ENCODE measurements at regions not wholly inside any gene's neighbourhood (a gene's known extent, or its start where the extent isn't known, plus 50 kb on each side); places are given as distances from the start of the nearest gene placed in this dataset.

DNA sequence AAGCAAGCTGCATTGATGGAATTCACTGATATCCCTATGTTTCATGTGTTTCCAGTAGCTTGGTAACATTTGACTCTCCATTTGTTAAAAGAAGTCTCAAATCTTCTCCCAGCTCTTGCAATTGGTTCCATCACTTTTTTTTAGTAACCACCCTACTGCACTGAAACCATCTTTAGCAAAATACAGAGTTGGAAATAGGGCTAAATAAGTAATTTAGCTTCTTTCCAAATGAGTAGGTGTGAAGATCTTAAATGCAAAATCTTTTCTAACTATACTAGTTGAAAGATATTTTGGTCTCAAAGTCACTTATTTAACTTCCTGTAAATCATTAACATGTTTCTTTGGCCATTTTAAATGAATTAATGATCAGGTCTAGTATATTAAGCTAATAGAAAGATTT is 138.1 kb downstream of the DIRAS2 start:
- H2BK15ac ChIP-seq (ENCODE audit: low read length), result no peak overlapping the region
- TF ChIP-seq, protein P1, sequence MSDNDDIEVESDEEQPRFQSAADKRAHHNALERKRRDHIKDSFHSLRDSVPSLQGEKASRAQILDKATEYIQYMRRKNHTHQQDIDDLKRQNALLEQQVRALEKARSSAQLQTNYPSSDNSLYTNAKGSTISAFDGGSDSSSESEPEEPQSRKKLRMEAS (IDR thresholded peaks at IDR 0.05), result no peak
- TF ChIP-seq SAP30 (IDR thresholded peaks at IDR 0.05; ENCODE audit: insufficient read depth, insufficient replicate concordance, low read length) (no peak), CREB1 (IDR thresholded peaks at IDR 0.05) (no peak), EP300 (IDR thresholded peaks at IDR 0.05; ENCODE audit: borderline replicate concordance in 1 of 2, low read depth in 2 of 2, low read length in 2 of 2) (no peak), ASH2L (IDR thresholded peaks at IDR 0.05; ENCODE audit: low read length) (no peak), RFX5 (IDR thresholded peaks at IDR 0.05; ENCODE audit: borderline replicate concordance, low read depth, low read length) (no peak), SUZ12 (IDR thresholded peaks at IDR 0.05; ENCODE audit: low read length) (no peak), POLR2A (IDR thresholded peaks at IDR 0.05; ENCODE audit: control extremely low read depth in 1 of 2, low read depth in 2 of 2, low read length in 2 of 2) (no peak), BACH1 (IDR thresholded peaks at IDR 0.05; ENCODE audit: low read length) (no peak), SIX5 (IDR thresholded peaks at IDR 0.05; ENCODE audit: low read depth, low read length) (no peak)
- TF ChIP-seq, protein P2, sequence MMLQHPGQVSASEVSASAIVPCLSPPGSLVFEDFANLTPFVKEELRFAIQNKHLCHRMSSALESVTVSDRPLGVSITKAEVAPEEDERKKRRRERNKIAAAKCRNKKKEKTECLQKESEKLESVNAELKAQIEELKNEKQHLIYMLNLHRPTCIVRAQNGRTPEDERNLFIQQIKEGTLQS (IDR thresholded peaks at IDR 0.05; ENCODE audit: insufficient read depth, low read depth, low read length), result no peak
- TF ChIP-seq, protein P3, sequence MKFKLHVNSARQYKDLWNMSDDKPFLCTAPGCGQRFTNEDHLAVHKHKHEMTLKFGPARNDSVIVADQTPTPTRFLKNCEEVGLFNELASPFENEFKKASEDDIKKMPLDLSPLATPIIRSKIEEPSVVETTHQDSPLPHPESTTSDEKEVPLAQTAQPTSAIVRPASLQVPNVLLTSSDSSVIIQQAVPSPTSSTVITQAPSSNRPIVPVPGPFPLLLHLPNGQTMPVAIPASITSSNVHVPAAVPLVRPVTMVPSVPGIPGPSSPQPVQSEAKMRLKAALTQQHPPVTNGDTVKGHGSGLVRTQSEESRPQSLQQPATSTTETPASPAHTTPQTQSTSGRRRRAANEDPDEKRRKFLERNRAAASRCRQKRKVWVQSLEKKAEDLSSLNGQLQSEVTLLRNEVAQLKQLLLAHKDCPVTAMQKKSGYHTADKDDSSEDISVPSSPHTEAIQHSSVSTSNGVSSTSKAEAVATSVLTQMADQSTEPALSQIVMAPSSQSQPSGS (IDR thresholded peaks at IDR 0.05; ENCODE audit: low read length), result no peak
- TF ChIP-seq, protein P4, sequence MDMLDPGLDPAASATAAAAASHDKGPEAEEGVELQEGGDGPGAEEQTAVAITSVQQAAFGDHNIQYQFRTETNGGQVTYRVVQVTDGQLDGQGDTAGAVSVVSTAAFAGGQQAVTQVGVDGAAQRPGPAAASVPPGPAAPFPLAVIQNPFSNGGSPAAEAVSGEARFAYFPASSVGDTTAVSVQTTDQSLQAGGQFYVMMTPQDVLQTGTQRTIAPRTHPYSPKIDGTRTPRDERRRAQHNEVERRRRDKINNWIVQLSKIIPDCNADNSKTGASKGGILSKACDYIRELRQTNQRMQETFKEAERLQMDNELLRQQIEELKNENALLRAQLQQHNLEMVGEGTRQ (IDR thresholded peaks at IDR 0.05; ENCODE audit: low read length), result no peak

More for the DNA sequence above, 138.1 kb downstream of the DIRAS2 start:
- Histone ChIP-seq H2AK5ac (ENCODE audit: low read depth, low read length) (no peak overlapping the region), H3K4ac (replicated peaks; ENCODE audit: insufficient read length, low read depth, low read length) (no peak overlapping the region), H2BK120ac (replicated peaks; ENCODE audit: low read depth, low read length) (no peak overlapping the region), H4K91ac (replicated peaks; ENCODE audit: insufficient read length, low read length) (no peak overlapping the region), H3K23me2 (ENCODE audit: low read depth, low read length) (no peaks in the 10 kb centered on the region), H2BK12ac (ENCODE audit: low read depth, low read length) (no peak overlapping the region), H3K79me2 (ENCODE audit: control insufficient read depth in 1 of 2, insufficient read depth in 2 of 2, low read length in 2 of 2) (no peaks in the 10 kb centered on the region), H3K23ac (ENCODE audit: insufficient read length) (no peak overlapping the region), H2BK20ac (ENCODE audit: low read length) (no peak overlapping the region), H3K56ac (replicated peaks; ENCODE audit: insufficient read length, low read depth, low read length) (no peak overlapping the region), H3K27ac (ENCODE audit: low read depth, low read length) (no peak overlapping the region), H2AFZ (ENCODE audit: low read length) (no peak overlapping the region), H3K9ac (replicated peaks in 1 of 4; ENCODE audit: extremely low read depth in 1 of 4, low read depth in 3 of 4, low read length in 3 of 4) (no peak overlapping the region), H3K4me1 (replicated peaks in 1 of 4; ENCODE audit: control insufficient read depth in 3 of 4, insufficient read depth in 4 of 4, low read length in 3 of 4) (peaks cover 0 to 9% (median 3%) of the 10 kb centered on the region in 4 experiments; a peak in 6 of 7 replicates), H4K20me1 (replicated peaks in 1 of 2; ENCODE audit: control insufficient read depth in 1 of 2, insufficient read depth in 2 of 2, low read length in 2 of 2) (no peaks in the 10 kb centered on the region), H3K14ac (ENCODE audit: insufficient read length) (no peak overlapping the region), H3K18ac (ENCODE audit: extremely low read depth, low read length) (no peak overlapping the region), H3K27me3 (replicated peaks in 1 of 4; ENCODE audit: control insufficient read depth in 3 of 4, extremely low read depth in 1 of 4, insufficient read depth in 3 of 4, low read length in 3 of 4) (no peaks in the 10 kb centered on the region), H4K8ac (ENCODE audit: extremely low read depth, insufficient read depth, low read length) (no peak overlapping the region), H3K9me3 (ENCODE audit: insufficient read depth in 2 of 2, low read depth in 1 of 2, low read length in 1 of 2) (no peaks in the 10 kb centered on the region), H3K36me3 (ENCODE audit: control insufficient read depth in 2 of 4, insufficient read depth in 4 of 4, low read length in 3 of 4) (no peaks in the 10 kb centered on the region), H3K4me2 (ENCODE audit: insufficient read depth in 1 of 2, low read depth in 2 of 2, low read length in 2 of 2) (no peak overlapping the region), H2BK5ac (ENCODE audit: low read depth, low read length) (no peak overlapping the region), H3K4me3 (ENCODE audit: extremely low read depth in 1 of 4, insufficient read depth in 2 of 4, low read depth in 3 of 4, low read length in 4 of 4) (no peak overlapping the region), H3K79me1 (ENCODE audit: low read depth, low read length) (no peaks in the 10 kb centered on the region), H4K5ac (ENCODE audit: insufficient read length, low read depth, low read length) (no peak overlapping the region)
- FAIRE-seq (no peak), DNase-seq (ENCODE audit: low read depth in 1 of 2, low spot score in 2 of 2) (no peak)
- ChIA-PET POLR2A (ENCODE audit: partially characterized antibody) (no interaction called here), CTCF (ENCODE audit: partially characterized antibody) (interaction anchor here (0.7 to 1.5 kb wide), 2 partner anchors 20 to 1077 kb away, joined by 3 read pairs; no protein-coding TSS in a partner anchor)

Data from H1 (cell line).